GM21447 (cell line): ENCODE measurements at regions not wholly inside any gene's neighbourhood (a gene's known extent, or its start where the extent isn't known, plus 50 kb on each side); places are given as distances from the start of the nearest gene placed in this dataset.

ENCODE experiments used
- ATAC-seq: cut with Tn5 transposase; IDR thresholded peaks from one replicate; pipeline ENCODE4 v1.9.1; 2021; ENCODE audit not compliant: unreplicated experiment

- no peak for ATAC-seq
Measured at GRCh38 chr17:79377230-79377786, 233.5 kb downstream of the RBFOX3 start.

GRCh38 chr17:79374807-79375206 is 236.0 kb downstream of the RBFOX3 start:
- no peak for ATAC-seq

GRCh38 chr17:79374087-79374689 is 236.7 kb downstream of the RBFOX3 start:
- no peak for ATAC-seq

- no peak for ATAC-seq
Measured at GRCh38 chr17:79372470-79373238, 238.2 kb downstream of the RBFOX3 start.

- ATAC-seq, result no peak
Measured at GRCh38 chr17:79371984-79372383, 238.9 kb downstream of the RBFOX3 start.

- ATAC-seq, result no peak
Measured at GRCh38 chr17:79370594-79370993, 240.3 kb downstream of the RBFOX3 start.

- ATAC-seq, result no peak
Measured at GRCh38 chr17:79370126-79370525, 240.7 kb downstream of the RBFOX3 start.

- no peak for ATAC-seq
Measured at GRCh38 chr17:79369532-79369931, 241.3 kb downstream of the RBFOX3 start.

- ATAC-seq, result no peak
Measured at GRCh38 chr17:79369001-79369400, 241.8 kb downstream of the RBFOX3 start.

- ATAC-seq, result no peak
Measured at GRCh38 chr17:79368521-79368920, 242.3 kb downstream of the RBFOX3 start.

GRCh38 chr17:79366988-79367571 is 243.8 kb downstream of the RBFOX3 start:
- no peak for ATAC-seq

- ATAC-seq, result no peak
Measured at GRCh38 chr17:79365836-79366770, 244.7 kb downstream of the RBFOX3 start.

GRCh38 chr17:79365351-79365750 is 245.5 kb downstream of the RBFOX3 start:
- no peak for ATAC-seq

GRCh38 chr17:79364315-79365094 is 246.3 kb downstream of the RBFOX3 start:
- no peak for ATAC-seq

- ATAC-seq, result no peak
Measured at GRCh38 chr17:79363552-79364275, 247.1 kb downstream of the RBFOX3 start.

- ATAC-seq, result no peak
Measured at GRCh38 chr17:79362772-79363305, 248.0 kb downstream of the RBFOX3 start.

- ATAC-seq, result no peak
Measured at GRCh38 chr17:79361873-79362771, 248.7 kb downstream of the RBFOX3 start.

- no peak for ATAC-seq
Measured at GRCh38 chr17:79361221-79361734, 249.6 kb downstream of the RBFOX3 start.
